GM18909 (cell line): ENCODE measurements at regions not wholly inside any gene's neighbourhood (a gene's known extent, or its start where the extent isn't known, plus 50 kb on each side); places are given as distances from the start of the nearest gene placed in this dataset.
A peak's percentile ranks its signal among the peaks of the same experiment; 100 is the strongest.

Source experiments
- ATAC-seq: cut with Tn5 transposase; IDR thresholded peaks from one replicate; pipeline ENCODE4 v1.9.1; 2021; ENCODE audit warnings: mild to moderate bottlenecking; ENCODE audit not compliant: unreplicated experiment, poor library complexity

- ATAC-seq, result no peak
These were observed 351.3 kb downstream of the CRPPA start for GRCh38 chr7:16069998-16070397.

- ATAC-seq, result no peak
These were observed 353.2 kb downstream of the CRPPA start for GRCh38 chr7:16068183-16068582.

GRCh38 chr7:16067711-16068110 lies 353.6 kb downstream of the CRPPA start:
- no peak for ATAC-seq

DNA sequence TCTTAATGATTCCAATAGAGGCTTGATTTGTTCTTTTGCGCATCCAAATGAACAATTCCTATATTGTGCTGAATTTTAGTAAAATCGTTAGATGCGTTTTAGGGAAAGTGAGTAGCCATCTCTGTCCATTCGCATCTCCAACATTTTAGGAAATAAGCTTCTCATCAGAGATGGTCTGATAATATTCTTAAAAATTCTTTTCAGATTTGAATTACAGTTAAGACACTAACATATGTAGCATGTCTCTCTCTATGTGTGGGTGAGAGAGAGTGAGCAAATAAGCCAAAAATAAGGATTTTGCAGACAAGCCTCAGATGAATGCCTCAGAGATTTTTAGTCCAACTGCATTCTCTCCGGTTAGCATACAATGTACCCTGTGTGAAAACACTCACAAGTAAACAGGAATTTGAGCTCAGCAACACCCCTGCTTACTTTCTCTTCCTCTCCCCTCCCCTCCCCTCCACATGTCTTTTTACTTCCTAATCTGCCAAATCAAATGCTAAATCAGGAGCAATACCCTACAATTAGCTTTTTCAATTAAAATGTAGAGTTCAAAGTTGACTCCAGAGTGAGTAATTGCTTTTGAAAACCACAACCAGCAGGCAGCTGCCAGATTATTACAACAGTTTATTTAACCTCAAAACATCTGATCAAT lies 354.4 kb downstream of the CRPPA start:
- ATAC-seq, result no peak

DNA sequence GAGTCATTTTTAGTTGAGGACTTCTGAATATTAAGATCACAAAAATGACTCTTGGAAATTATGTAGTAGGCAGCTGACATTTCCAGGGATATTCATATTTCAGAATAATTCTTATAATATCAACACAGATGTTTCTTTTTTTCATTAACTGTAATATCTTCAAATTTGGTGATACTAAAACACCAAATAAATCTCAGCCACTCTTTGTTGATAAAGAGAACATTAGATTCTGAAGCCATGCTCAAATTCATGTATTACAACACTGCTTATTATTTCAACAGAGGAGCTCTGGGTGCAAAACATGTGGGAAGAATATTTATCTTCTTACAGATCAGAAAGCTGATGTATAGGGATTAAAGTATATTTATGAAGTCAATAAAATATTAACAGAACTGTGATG lies 355.4 kb downstream of the CRPPA start:
- ATAC-seq, result no peak

- ATAC-seq, result no peak
These were observed 357.3 kb downstream of the CRPPA start for GRCh38 chr7:16063716-16064675.

DNA sequence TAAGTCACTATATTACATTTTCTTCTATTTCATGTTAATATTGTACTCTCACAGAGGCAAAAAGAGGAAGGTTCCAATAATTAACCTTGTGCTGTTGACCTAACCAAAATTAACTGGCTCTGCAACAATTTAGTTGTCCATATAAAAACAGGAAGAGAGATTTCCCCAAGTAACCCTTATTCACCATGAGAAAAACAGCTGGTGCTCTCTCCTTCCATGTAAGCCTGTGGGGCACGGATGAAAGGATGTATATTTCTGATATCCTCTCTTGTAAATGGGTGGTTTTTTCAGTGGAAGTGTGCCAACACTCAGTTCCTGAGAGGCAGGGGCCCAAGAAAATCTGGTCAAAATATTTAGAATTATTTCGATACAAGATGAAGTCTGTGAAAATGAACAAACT lies 358.1 kb downstream of the CRPPA start:
- no peak for ATAC-seq

GRCh38 chr7:16062269-16062668 lies 359.1 kb downstream of the CRPPA start:
- ATAC-seq, result no peak

DNA sequence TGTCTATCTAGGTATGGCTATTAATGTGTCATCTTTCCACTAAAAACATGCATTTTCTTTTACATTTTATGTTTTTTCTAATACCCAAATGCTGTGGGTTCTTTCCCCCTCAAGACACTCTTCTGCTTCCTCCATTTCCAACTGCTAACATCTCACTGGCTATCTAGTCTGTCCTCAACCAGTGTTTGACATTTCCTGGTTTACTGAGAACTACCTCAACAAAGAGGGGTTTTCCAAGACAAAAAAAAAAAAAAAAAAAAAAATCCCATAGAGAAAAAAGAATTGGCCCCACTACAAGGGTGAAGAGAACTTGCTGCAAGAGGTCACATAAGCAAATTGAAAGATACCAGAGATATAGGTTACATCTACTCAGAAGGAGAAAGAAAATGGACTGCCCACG lies 359.7 kb downstream of the CRPPA start:
- ATAC-seq, result no peak

GRCh38 chr7:16061011-16061410 lies 360.3 kb downstream of the CRPPA start:
- ATAC-seq, result no peak

GRCh38 chr7:16060502-16060901 lies 360.8 kb downstream of the CRPPA start:
- ATAC-seq, result no peak

- ATAC-seq, result peak; percentile 82
These were observed 365.9 kb downstream of the CRPPA start for GRCh38 chr7:16055263-16055976.

DNA sequence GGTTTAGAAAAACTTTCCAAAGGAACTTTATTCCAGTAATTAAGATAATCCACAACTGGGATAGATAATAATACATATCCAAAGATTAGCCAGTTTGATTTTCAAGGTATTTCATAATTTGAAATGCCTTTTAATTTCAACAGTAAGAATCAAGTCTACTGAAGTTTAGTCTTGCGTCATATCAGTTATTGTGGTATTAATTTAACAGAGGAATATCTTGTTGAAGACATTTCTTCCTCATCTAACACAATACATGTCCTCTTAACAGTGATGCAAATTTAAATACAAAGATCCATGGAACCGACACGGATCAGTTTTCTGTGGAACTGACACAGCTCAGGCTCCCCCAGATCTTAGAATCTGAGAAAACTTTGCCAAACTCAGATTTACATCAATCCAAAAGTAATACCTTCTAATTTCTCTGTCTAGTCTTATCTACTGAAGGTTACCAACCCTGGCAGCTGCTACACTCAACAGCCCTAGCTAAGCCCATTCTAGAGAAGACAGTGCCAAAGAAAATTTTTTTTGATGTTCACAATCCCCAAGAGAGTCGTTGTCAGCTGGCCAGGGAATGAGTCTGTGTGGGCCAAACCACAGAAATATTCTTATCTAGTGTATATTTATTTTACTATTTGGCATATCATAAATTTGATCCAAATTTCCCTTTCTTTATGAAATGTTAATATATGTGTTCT lies 365.2 kb upstream of the MEOX2 start:
- ATAC-seq, result no peak

- no peak for ATAC-seq
These were observed 359.6 kb upstream of the MEOX2 start for GRCh38 chr7:16046041-16046440.

DNA sequence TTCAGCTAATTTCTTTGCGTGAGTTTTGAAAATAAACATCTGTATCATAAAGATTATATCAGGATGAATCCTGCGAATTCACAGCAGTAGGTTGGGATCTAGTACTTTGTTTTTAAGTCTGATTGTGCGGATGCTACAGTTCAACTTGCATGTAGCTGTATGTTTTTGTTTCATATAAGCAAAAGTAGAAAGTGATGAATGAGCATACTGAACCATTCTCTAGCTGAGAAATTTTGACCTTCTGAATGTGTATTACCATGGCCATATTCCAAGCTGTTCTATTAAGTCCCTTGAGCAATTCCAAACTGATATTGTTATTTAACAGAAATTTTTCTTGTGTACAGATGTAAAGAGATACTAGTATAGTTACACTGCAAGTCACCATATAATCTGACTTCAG lies 358.8 kb upstream of the MEOX2 start:
- no peak for ATAC-seq

GRCh38 chr7:16044645-16045044 lies 358.2 kb upstream of the MEOX2 start:
- no peak for ATAC-seq

DNA sequence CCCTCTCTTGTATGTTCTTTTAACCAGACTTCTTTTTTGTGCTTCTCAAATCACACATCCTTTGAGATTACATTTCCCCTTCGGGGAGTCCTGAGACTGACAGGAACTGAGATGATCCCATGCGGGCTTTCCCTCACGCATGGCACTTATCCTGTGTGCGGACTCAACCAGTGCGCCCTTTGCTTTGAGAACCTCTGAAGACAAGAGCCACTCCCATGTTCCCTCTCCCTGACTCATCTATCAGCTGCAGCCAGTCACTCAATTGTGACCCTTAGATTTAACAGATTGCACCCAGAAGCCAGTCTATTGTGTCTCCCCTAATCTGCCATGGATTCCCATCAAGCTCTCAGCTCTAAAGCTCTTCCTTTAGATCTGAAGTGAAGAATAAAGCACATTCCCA lies 353.9 kb upstream of the MEOX2 start:
- ATAC-seq, result no peak

GRCh38 chr7:16038906-16039305 lies 352.4 kb upstream of the MEOX2 start:
- ATAC-seq, result no peak

GRCh38 chr7:16035392-16035791 lies 348.9 kb upstream of the MEOX2 start:
- no peak for ATAC-seq

DNA sequence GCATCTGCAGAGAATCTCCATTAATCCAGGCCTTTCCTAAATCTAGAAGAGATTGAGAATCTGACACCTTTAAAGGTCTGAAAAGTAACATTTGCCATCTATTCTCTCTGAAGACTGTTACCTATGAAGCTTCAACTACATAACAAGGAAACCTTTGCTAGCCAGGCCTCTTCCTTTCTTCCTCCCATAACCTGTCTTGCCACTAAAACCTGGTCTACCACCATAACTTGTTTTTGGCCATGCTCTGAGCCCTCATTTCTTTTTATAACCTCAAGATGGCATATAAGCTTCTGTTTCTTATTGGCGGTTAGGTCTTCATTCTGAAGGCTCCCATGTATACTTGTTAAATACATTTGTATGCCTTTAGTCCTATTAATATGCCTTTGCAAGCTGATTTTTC lies 348.4 kb upstream of the MEOX2 start:
- ATAC-seq, result no peak
